Brain microvascular endothelial cell (primary cell): ENCODE measurements at regions not wholly inside any gene's neighbourhood (a gene's known extent, or its start where the extent isn't known, plus 50 kb on each side); places are given as distances from the start of the nearest gene placed in this dataset.

Experiments
- DNase-seq: peaks from one replicate; pipeline ENCODE4 v3.0.0-alpha.2; 2020
- H3K27ac ChIP-seq: fragments of 250-450 bp; sonication (Bioruptor Pico); 2 replicates; pipeline ENCODE4 v1.5.1; 2020; ENCODE audit warnings: mild to moderate bottlenecking, moderate library complexity
- H3K27me3 ChIP-seq: fragments of 250-450 bp; sonication (Bioruptor Pico); replicated peaks from 2 replicates; pipeline ENCODE4 v1.5.1; 2020; ENCODE audit warnings: mild to moderate bottlenecking
- H3K36me3 ChIP-seq: fragments of 250-450 bp; sonication (Bioruptor Pico); replicated peaks from 2 replicates; pipeline ENCODE4 v1.5.1; 2020; ENCODE audit warnings: mild to moderate bottlenecking
- H3K4me3 ChIP-seq: 2 replicates; pipeline ENCODE4 v1.5.1; 2011; ENCODE audit warnings: low read depth, mild to moderate bottlenecking, control low read depth, low read length, moderate library complexity
- CTCF ChIP-seq: IDR thresholded peaks from 2 replicates; pipeline ENCODE4 v1.5.1; 2011; ENCODE audit warnings: low read depth, mild to moderate bottlenecking, moderate library complexity, low read length, control low read depth, inconsistent platforms; ENCODE audit errors: missing control alignments
- in situ Hi-C: cut with HindIII; loops from 2 replicates; pipeline ENCODE4 v1.10.0; 2017; ENCODE audit warnings: low sequenced_read_pairs, low pct_ligation_motif_present

- no peak for TF ChIP-seq CTCF
- no peaks in the 10 kb centered on the region for H3K27me3 ChIP-seq
- no peak for DNase-seq
- in situ Hi-C loops = no loop called here
- H3K27ac ChIP-seq = no peak overlapping the region
- H3K36me3 ChIP-seq = no peaks in the 10 kb centered on the region
- H3K4me3 ChIP-seq = no peak overlapping the region
Measured at GRCh38 chr4:14580061-14580460, 422.2 kb upstream of the CPEB2 start.

GRCh38 chr4:14581741-14582140 lies 420.5 kb upstream of the CPEB2 start:
- Histone ChIP-seq H3K27me3 (no peaks in the 10 kb centered on the region), H3K36me3 (no peaks in the 10 kb centered on the region), H3K4me3 (no peak overlapping the region), H3K27ac (no peak overlapping the region)
- in situ Hi-C loops = no loop called here
- no peak for TF ChIP-seq CTCF
- DNase-seq = no peak

- Histone ChIP-seq H3K27me3 (no peaks in the 10 kb centered on the region), H3K4me3 (no peak overlapping the region), H3K27ac (no peak overlapping the region), H3K36me3 (no peaks in the 10 kb centered on the region)
- in situ Hi-C loops = no loop called here
- no peak for DNase-seq
- TF ChIP-seq CTCF = no peak
Measured at GRCh38 chr4:14582677-14583076, 419.6 kb upstream of the CPEB2 start.

- in situ Hi-C loops = no loop called here
- H3K27me3 ChIP-seq = no peaks in the 10 kb centered on the region
- TF ChIP-seq CTCF = no peak
- H3K27ac ChIP-seq = no peak overlapping the region
- H3K4me3 ChIP-seq = no peak overlapping the region
- no peak for DNase-seq
- no peaks in the 10 kb centered on the region for H3K36me3 ChIP-seq
Measured at GRCh38 chr4:14583331-14583730, 418.9 kb upstream of the CPEB2 start.

GRCh38 chr4:14583752-14584151 lies 418.5 kb upstream of the CPEB2 start:
- H3K27me3 ChIP-seq = no peaks in the 10 kb centered on the region
- H3K36me3 ChIP-seq = no peaks in the 10 kb centered on the region
- H3K4me3 ChIP-seq = no peak overlapping the region
- no peak overlapping the region for H3K27ac ChIP-seq
- no peak for TF ChIP-seq CTCF
- no peak for DNase-seq
- in situ Hi-C loops = no loop called here

GRCh38 chr4:14592950-14593349 lies 409.3 kb upstream of the CPEB2 start:
- DNase-seq = no peak
- Histone ChIP-seq H3K27ac (no peak overlapping the region), H3K4me3 (no peak overlapping the region), H3K27me3 (no peaks in the 10 kb centered on the region), H3K36me3 (no peaks in the 10 kb centered on the region)
- no peak for TF ChIP-seq CTCF
- in situ Hi-C loops = no loop called here
